Activated CD8-positive, alpha-beta T cell treated with anti-CD3 and anti-CD28 coated beads, Interleukin-2, amount 10 ng/mL, durations not matched to agents 7 days and 5 days (primary cell): ENCODE measurements at regions not wholly inside any gene's neighbourhood (a gene's known extent, or its start where the extent isn't known, plus 50 kb on each side); places are given as distances from the start of the nearest gene placed in this dataset.
"Not testable (repeated sequence)": the region's sequence is repeated elsewhere in the genome, so short reads cannot be mapped to it uniquely, and the experiment has no call there.

ENCODE experiments used
- ATAC-seq: fragments of 150-1000 bp; cut with Tn5 transposase; one replicate; pipeline ENCODE4 v1.10.0; 2021; ENCODE audit warnings: moderate library complexity
- CTCF ChIA-PET: fragments of 350-600 bp; sonication (Branson Sonifier 250); formaldehyde crosslinking; loops from one replicate; lab custom pipeline; 2021; ENCODE audit warnings: antibody characterized with exemption; lab: Charles Lee
- POLR2A ChIA-PET: fragments of 350-600 bp; sonication (Branson Sonifier 250); formaldehyde crosslinking; loops from one replicate; lab custom pipeline; 2021; ENCODE audit warnings: antibody characterized with exemption; lab: Charles Lee
- DNase-seq: peaks from one replicate; pipeline ENCODE4 v3.0.0-alpha.2; 2020
- H3K27ac Mint-ChIP-seq: one replicate; pipeline ENCODE4 v1.8.0; 2021; ENCODE audit warnings: mild to moderate bottlenecking, mixed read lengths
- H3K27me3 Mint-ChIP-seq: one replicate; pipeline ENCODE4 v1.8.0; 2021; ENCODE audit warnings: low read depth, mixed read lengths
- H3K36me3 Mint-ChIP-seq: one replicate; pipeline ENCODE4 v1.8.0; 2021; ENCODE audit warnings: low read depth, mixed read lengths
- H3K4me1 Mint-ChIP-seq: one replicate; pipeline ENCODE4 v1.8.0; 2021; ENCODE audit warnings: low read depth, mixed read lengths
- H3K4me3 Mint-ChIP-seq: one replicate; pipeline ENCODE4 v1.8.0; 2021; ENCODE audit warnings: mild to moderate bottlenecking, mixed read lengths
- H3K9me3 Mint-ChIP-seq: one replicate; pipeline ENCODE4 v1.8.0; 2022; ENCODE audit warnings: mixed read lengths; ENCODE audit not compliant: insufficient read depth

GRCh38 chr9:25731895-25732794 lies 53.9 kb upstream of the TUSC1 start:
- H3K27ac Mint-ChIP-seq, H3K4me1 Mint-ChIP-seq, ATAC-seq, DNase-seq, H3K4me3 Mint-ChIP-seq, H3K27me3 Mint-ChIP-seq, H3K36me3 Mint-ChIP-seq, CTCF ChIA-PET, POLR2A ChIA-PET: not testable (repeated sequence)
- peaks cover 17% of the 10 kb centered on the region for H3K9me3 Mint-ChIP-seq
